Caki2 (cell line): ENCODE measurements at regions not wholly inside any gene's neighbourhood (a gene's known extent, or its start where the extent isn't known, plus 50 kb on each side); places are given as distances from the start of the nearest gene placed in this dataset.
A peak's percentile ranks its signal among the peaks of the same experiment; 100 is the strongest.
"Not testable (repeated sequence)": the region's sequence is repeated elsewhere in the genome, so short reads cannot be mapped to it uniquely, and the experiment has no call there.

Source experiments
- DNase-seq: peaks from one replicate; pipeline ENCODE4 v3.0.0-alpha.2; 2015; ENCODE audit warnings: low read depth
- in situ Hi-C: cut with HindIII; loops from 2 replicates; pipeline ENCODE4 v1.10.0; 2016; ENCODE audit warnings: low sequenced_read_pairs, low pct_unique_long_range_greater_than_20kb, mixed read lengths

DNA sequence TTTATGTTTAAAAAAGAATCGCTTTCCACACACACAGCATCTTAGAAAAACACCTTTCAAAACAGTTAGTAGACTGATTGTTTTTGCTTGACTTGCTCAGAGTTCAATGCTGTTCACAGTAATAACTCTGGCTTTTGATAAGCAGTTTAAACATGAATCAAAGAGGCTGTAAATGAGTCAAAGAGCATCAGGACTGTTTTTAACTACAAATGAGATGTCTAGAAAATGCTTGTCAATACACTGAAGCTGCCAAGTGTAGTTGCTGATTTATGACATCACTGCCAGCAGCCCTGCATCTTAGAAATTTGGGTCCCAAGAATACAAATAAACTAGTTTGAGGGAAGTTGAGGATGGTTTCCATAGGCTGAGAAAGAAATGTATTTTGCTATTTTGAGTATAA, 2057.1 kb upstream of the PCDH20 start:
- in situ Hi-C loops = no loop called here
- no peak for DNase-seq

DNA sequence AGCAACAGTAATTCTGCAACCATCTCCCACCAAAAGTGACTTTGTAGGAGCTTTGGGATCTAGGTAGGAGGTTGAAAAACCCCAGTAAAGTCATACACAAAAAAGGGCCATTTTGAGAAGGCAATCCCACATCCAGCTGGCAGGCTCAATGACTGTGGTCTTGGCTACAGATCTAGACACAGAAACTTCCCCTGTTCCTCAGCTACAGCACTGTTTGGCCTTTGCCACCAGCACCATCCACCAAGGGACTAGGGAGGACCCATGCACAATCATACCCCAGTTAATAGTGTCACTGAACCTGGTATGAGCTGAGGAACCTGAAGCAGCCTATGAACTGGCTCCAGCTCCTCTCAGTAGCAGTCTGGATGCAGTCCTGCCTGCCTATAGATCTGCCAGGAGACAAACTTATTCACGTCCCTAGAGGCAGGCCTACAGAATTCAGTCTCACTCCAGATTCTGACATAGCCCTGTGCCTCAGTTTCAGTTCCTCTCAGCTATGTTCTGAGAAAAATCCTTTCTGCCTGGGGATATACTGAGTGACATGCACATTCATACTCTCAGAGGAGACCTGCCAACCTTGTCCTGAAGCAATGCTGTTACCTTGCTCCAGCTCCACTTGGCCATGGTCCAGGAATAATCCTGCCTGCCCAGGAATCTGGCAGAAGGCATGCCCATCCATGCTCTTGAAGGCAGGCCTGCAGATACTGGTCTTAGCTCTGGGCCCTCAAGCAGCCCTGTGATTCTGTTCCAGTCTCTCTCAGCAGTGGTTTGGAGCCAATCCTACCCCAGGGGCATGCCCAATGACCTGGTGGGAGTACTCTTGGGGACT, 2048.3 kb upstream of the PCDH20 start:
- DNase-seq = no peak
- in situ Hi-C loops = no loop called here

GRCh38 chr13:63460462-63461090, 2044.9 kb upstream of the PCDH20 start:
- in situ Hi-C loops = no loop called here

DNA sequence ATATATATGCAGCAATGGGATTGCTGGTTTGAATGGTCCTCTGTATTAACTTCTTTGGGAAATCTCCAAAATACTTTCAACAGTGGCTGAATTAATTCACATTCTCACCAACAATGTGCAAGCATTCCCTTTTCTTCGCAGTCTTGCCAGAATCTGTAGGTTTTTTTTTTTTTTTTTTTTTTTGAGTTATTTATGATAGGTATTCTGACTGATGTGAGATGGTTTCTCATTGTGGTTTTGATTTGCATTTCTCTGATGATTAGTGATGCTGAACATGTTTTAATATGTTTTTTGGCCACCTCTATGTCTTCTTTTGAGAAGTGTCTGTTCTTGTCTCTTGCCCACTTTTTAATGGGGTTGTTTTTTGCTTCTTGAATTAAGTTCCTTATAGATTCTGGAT, 2041.5 kb upstream of the PCDH20 start:
- in situ Hi-C loops = no loop called here
- DNase-seq = no peak

More at GRCh38 chr13:63460462-63461090, 2044.9 kb upstream of the PCDH20 start:
- DNase-seq = no peak

DNA sequence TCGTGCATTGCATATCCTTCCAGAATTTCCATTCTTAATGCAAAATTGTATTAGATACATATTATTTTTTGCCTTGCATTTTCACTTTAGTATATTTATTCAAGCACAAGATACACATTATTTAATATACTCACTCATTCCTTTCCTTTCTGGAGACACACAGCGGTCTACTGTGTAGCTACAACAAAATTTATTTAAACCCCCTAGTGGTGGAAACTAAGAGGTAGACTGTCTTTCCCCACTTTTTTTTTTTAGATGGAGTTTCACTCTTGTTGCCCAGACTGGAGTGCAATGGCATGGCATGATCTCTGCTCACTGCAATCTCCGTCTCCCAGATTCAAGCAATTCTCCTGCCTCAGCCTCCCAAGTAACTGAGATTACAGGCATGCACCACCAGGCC, 2040.3 kb upstream of the PCDH20 start:
- in situ Hi-C loops = no loop called here
- DNase-seq = no peak

DNA sequence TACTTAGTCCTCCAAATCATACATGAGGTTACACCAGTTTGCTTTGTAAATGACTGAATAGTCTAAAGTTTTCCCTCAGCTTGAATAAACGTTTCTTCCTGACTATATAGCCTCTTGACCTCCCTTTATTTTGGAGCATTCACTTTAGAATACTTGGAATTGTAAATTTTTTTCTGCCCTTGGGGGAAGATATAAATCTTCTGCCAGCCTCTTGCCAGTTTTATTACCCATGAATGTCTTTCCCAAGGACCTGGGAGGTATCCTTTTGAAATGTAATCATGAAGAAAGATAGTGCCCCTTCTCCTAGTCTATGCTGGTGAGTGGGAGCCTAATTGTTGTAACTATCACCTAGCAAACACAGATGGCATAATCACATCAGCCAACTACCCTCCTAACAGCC, 2033.9 kb upstream of the PCDH20 start:
- DNase-seq = peak; percentile 31
- in situ Hi-C loops = no loop called here

DNA sequence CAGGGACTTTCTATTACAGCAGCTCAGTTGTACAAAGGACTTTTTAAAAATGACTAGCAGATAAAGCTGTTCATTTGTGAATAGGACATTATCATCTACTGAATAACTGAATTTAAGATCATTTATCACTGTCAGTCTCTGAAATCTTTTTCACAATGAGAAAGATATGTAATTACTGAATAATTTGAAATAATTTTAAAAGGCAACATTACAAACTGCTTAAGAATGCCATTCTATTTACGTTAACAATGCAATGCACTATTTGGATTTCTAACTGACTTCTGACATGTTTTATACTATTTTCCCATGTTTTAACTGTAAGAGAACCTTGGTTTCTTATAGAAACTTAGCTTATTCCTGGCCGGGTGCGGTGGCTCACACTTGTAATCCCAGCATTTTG, 2033.0 kb upstream of the PCDH20 start:
- in situ Hi-C loops = no loop called here
- no peak for DNase-seq

DNA sequence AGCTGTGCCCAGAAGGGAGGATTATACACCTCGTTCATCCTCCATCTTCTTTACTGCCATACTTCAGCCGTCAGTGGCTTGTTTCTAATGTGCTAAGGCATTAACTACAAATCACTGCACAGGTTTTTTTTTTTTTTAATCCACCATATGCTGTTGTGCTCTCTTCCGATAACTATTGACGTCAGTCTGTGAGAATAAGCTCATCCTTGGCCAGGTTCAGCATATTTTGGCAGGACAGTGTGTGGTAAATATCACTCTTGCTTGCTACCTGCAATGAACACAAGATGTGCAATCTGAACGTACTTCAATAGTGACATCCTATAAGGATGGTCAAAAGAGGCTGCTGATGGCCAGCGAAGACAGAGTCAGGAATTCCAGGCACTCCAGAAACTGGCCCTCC, 2030.7 kb upstream of the PCDH20 start:
- in situ Hi-C loops = no loop called here
- DNase-seq = no peak

- DNase-seq, in situ Hi-C loops: not testable (repeated sequence)
Measured at GRCh38 chr13:63444225-63444624, 2028.6 kb upstream of the PCDH20 start.

DNA sequence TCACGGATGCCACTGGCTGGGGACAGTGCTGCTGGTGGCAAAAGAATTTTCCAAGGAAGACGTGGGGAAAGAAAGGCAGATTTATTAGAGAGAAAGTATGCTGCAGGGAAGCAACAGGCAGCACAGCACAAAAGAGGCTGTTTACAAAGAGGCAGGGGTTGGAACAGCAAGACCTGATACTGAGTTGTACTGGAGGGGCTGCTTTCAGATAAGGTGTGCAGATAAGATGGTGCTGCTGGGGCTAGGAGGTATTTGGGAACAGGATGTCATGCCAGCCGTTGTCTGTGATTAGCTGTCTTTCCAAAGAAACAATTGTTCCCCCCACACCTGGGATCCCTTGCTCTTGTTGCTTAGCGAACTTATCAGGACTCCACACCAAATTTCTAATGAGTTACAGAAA, 2023.3 kb upstream of the PCDH20 start:
- in situ Hi-C loops = no loop called here
- DNase-seq = no peak

- DNase-seq = no peak
- in situ Hi-C loops = no loop called here
Measured at GRCh38 chr13:63436325-63436668, 2020.6 kb upstream of the PCDH20 start.

DNA sequence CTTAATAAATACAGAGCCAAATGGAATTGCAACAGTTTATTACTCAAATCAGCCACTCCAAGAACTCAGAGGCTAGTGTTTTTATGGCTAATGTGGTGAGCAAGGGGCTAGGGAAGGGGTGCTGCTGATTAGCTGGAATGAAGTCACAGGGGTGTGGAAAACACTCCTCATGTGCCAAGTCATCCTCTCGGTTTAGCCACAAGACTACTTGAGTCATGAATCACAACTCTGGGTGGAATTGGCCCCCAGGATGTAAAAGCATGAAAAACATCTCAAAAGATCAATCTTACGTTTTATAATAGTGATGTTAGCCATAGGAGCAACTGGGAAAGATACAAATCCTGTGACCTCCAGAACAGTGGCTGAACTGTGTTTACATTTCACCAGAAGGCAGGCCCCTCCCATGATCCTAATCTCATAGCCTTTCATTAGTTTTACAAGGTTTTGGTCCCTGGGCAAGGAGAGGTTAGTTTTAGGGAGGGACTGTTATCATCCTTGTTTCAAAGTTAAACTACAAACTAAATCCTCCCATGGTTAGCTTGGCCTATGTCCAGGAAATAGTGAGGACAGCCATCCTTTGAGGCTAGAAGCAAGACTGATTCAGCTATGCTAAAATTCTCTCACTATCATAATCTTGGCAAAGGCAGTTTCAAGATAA, 2020.1 kb upstream of the PCDH20 start:
- peak; percentile 88 for DNase-seq

DNA sequence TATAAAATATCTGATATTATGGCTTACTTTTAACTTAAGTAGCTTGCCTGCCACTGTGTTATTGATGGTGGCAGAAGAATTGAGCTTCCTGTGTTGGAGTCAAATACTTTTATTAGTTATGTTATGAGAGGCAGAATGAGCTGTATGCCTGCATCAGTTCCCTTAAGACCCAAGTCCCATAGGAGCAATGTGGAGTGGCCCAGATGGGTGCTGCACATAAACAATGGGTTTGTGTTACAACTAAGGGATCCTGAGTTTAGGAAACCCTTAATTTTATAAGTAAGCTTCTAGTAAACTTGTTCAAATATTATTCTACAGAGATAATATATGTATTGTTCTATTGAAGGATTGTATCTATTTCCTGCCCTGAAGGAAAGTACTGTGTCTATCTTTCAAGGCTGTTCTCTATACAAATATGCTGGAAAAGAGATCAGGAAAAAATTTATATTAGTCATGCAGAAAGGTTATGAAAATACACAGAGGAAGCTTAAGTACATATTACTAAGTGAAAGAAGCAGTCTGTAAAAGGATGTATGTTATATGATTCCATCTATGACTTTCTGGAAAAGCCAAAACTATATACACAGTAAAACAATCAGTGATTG, 2018.0 kb upstream of the PCDH20 start:
- in situ Hi-C loops = no loop called here
- no peak for DNase-seq

More for the DNA sequence above, 2020.1 kb upstream of the PCDH20 start:
- in situ Hi-C loops = no loop called here

- in situ Hi-C loops = no loop called here
Measured at GRCh38 chr13:63427170-63427569, 2011.5 kb upstream of the PCDH20 start.

DNA sequence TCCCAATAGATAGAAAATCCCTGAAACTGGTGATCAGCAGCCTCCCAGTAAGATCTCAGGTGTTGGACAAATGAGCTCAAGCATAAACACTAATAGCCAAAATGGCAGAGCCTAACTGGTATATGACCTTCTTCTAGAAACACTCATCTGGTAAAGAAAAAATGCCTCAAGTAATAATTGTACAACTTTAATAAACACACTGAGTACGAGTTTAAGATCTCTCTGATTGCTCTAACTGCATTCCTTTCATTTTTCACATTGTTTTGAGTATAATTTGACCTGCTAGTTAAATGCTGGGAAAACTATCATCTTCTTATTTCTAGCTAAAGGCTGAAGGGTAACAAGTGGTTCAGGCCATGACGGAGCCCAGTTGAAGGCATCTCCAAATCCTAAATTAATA, 2009.5 kb upstream of the PCDH20 start:
- in situ Hi-C loops = no loop called here
- peak; percentile 10 for DNase-seq

More at GRCh38 chr13:63427170-63427569, 2011.5 kb upstream of the PCDH20 start:
- no peak for DNase-seq

DNA sequence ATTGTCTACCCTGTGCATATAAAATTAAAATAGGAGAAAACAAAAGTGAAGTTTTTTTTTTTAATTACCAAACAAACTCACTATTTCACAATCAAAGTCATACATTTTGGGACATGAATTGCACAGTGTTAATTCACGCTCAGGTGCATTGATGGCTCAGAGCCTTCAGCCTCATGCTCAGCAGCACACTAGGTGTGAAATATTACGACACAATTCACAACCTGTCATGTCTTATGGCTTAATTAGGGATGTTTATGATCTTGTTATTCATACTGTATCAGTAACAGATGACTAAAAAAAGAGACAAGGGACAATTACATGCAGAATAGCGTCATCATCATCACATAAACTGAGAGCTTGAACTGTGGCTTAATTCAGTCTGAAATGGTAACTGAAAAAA, 2005.5 kb upstream of the PCDH20 start:
- no peak for DNase-seq
- in situ Hi-C loops = no loop called here

DNA sequence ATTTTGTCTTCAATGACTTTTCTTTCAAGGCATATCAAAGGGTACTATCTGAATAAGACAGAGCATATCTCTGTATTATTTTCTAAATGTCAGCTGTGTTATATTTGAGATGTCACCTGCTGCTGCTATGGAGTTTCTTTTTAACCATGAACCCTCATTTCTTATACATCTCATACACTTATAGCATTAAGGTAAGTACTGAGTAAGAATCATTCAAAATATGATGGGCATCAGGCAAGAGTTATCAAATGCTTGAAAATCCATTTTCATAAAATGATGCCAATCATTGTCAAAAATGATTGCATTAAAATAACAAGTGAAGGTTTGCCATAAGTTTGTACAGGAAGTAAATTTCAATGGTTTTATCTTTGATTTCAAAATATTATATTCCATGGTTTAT, 2005.0 kb upstream of the PCDH20 start:
- in situ Hi-C loops = no loop called here
- DNase-seq = no peak

- no peak for DNase-seq
Measured at GRCh38 chr13:63414247-63414646, 1998.6 kb upstream of the PCDH20 start.

DNA sequence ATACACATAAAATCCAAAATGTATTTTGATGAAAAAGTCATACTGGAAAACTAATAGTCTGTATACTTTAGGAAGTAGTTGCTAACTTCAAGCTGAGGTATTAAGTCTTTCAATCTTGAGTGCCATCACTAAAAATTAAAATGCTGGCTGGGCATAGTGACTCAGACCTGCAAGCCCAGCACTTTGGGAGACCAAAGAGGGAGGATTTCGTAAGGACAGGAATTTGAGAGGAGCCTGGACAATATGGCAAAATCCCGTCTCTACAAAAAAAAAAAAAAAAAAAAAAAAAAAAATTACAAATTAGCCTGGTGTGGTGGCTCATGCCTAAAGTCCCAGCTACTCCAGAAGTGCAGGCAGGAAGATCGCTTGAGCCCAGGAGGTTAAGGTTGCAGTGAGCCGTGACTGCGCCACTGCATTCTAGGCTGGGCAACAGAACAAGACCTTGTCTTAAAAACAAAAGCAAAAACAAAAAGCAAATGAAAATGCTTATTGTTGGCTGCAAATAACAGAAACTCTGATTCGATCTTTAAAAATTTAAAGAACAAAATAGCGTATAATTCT, 1994.2 kb upstream of the PCDH20 start:
- in situ Hi-C loops = no loop called here

More at GRCh38 chr13:63414247-63414646, 1998.6 kb upstream of the PCDH20 start:
- in situ Hi-C loops = no loop called here

More for the DNA sequence above, 1994.2 kb upstream of the PCDH20 start:
- DNase-seq = no peak
